Rectal smooth muscle tissue (tissue), 1 donor: ENCODE measurements at regions not wholly inside any gene's neighbourhood (a gene's known extent, or its start where the extent isn't known, plus 50 kb on each side); places are given as distances from the start of the nearest gene placed in this dataset.
"Not testable (repeated sequence)": the region's sequence is repeated elsewhere in the genome, so short reads cannot be mapped to it uniquely, and the experiment has no call there.

Experiments used
- H3K27ac ChIP-seq: one replicate; pipeline ENCODE4 v1.7.0; 2013; ENCODE audit warnings: low read depth, low read length, inconsistent platforms
- H3K27me3 ChIP-seq: one replicate; pipeline ENCODE4 v1.7.0; 2013; ENCODE audit warnings: low read length; ENCODE audit not compliant: control insufficient read depth, insufficient read depth
- H3K36me3 ChIP-seq: one replicate; pipeline ENCODE4 v1.7.0; 2013; ENCODE audit warnings: low read length; ENCODE audit not compliant: control insufficient read depth, insufficient read depth
- H3K4me1 ChIP-seq: one replicate; pipeline ENCODE4 v1.7.0; 2013; ENCODE audit warnings: low read length; ENCODE audit not compliant: control insufficient read depth, insufficient read depth
- H3K4me3 ChIP-seq: one replicate; pipeline ENCODE4 v1.7.0; 2013; ENCODE audit warnings: low read length
- H3K9ac ChIP-seq: one replicate; pipeline ENCODE4 v1.7.0; 2013; ENCODE audit warnings: low read length

GRCh38 chr7:17094963-17095574, 203.4 kb upstream of the AHR start:
- H3K36me3 ChIP-seq: no peaks in the 10 kb centered on the region
- H3K27ac ChIP-seq: no peak overlapping the region
- H3K4me3 ChIP-seq: no peak overlapping the region
- H3K4me1 ChIP-seq: no peaks in the 10 kb centered on the region
- H3K27me3 ChIP-seq: no peaks in the 10 kb centered on the region
- H3K9ac ChIP-seq: no peak overlapping the region

- Histone ChIP-seq H3K27me3 (no peaks in the 10 kb centered on the region), H3K9ac (no peak overlapping the region), H3K4me3 (no peak overlapping the region), H3K36me3 (no peaks in the 10 kb centered on the region), H3K4me1 (no peaks in the 10 kb centered on the region), H3K27ac (no peak overlapping the region)
Observed at GRCh38 chr7:17095931-17096330, 202.5 kb upstream of the AHR start.

GRCh38 chr7:17097668-17098297, 200.7 kb upstream of the AHR start:
- H3K36me3 ChIP-seq: no peaks in the 10 kb centered on the region
- no peaks in the 10 kb centered on the region for H3K27me3 ChIP-seq
- no peak overlapping the region for H3K27ac ChIP-seq
- no peak overlapping the region for H3K9ac ChIP-seq
- no peaks in the 10 kb centered on the region for H3K4me1 ChIP-seq
- H3K4me3 ChIP-seq: no peak overlapping the region

GRCh38 chr7:17098515-17098914, 199.9 kb upstream of the AHR start:
- Histone ChIP-seq H3K4me3 (no peak overlapping the region), H3K4me1 (no peaks in the 10 kb centered on the region), H3K27ac (no peak overlapping the region), H3K36me3 (no peaks in the 10 kb centered on the region), H3K27me3 (no peaks in the 10 kb centered on the region), H3K9ac (no peak overlapping the region)

- Histone ChIP-seq H3K9ac (no peak overlapping the region), H3K36me3 (no peaks in the 10 kb centered on the region), H3K27me3 (no peaks in the 10 kb centered on the region), H3K27ac (no peak overlapping the region), H3K4me3 (no peak overlapping the region), H3K4me1 (no peaks in the 10 kb centered on the region)
Observed at GRCh38 chr7:17099083-17099973, 199.1 kb upstream of the AHR start.

- H3K4me1 ChIP-seq, H3K36me3 ChIP-seq, H3K4me3 ChIP-seq, H3K27me3 ChIP-seq, H3K27ac ChIP-seq, H3K9ac ChIP-seq: not testable (repeated sequence)
Observed at GRCh38 chr7:17099974-17100509, 198.4 kb upstream of the AHR start.

GRCh38 chr7:17101207-17101696, 197.2 kb upstream of the AHR start:
- H3K4me3 ChIP-seq: no peak overlapping the region
- H3K9ac ChIP-seq: no peak overlapping the region
- no peaks in the 10 kb centered on the region for H3K4me1 ChIP-seq
- no peak overlapping the region for H3K27ac ChIP-seq
- no peaks in the 10 kb centered on the region for H3K36me3 ChIP-seq
- H3K27me3 ChIP-seq: no peaks in the 10 kb centered on the region

GRCh38 chr7:17103170-17103569, 195.3 kb upstream of the AHR start:
- no peak overlapping the region for H3K9ac ChIP-seq
- H3K27me3 ChIP-seq: no peaks in the 10 kb centered on the region
- no peak overlapping the region for H3K27ac ChIP-seq
- no peaks in the 10 kb centered on the region for H3K36me3 ChIP-seq
- no peaks in the 10 kb centered on the region for H3K4me1 ChIP-seq
- H3K4me3 ChIP-seq: no peak overlapping the region

- Histone ChIP-seq H3K4me3 (no peak overlapping the region), H3K4me1 (no peaks in the 10 kb centered on the region), H3K27me3 (no peaks in the 10 kb centered on the region), H3K27ac (no peak overlapping the region), H3K36me3 (no peaks in the 10 kb centered on the region), H3K9ac (no peak overlapping the region)
Observed at GRCh38 chr7:17103984-17104383, 194.5 kb upstream of the AHR start.

GRCh38 chr7:17104419-17104818, 194.0 kb upstream of the AHR start:
- H3K4me3 ChIP-seq: no peak overlapping the region
- no peak overlapping the region for H3K9ac ChIP-seq
- no peaks in the 10 kb centered on the region for H3K4me1 ChIP-seq
- H3K27me3 ChIP-seq: no peaks in the 10 kb centered on the region
- H3K36me3 ChIP-seq: no peaks in the 10 kb centered on the region
- no peak overlapping the region for H3K27ac ChIP-seq

GRCh38 chr7:17105701-17106100, 192.8 kb upstream of the AHR start:
- no peaks in the 10 kb centered on the region for H3K27me3 ChIP-seq
- H3K9ac ChIP-seq: no peak overlapping the region
- H3K4me1 ChIP-seq: no peaks in the 10 kb centered on the region
- no peak overlapping the region for H3K27ac ChIP-seq
- H3K36me3 ChIP-seq: no peaks in the 10 kb centered on the region
- H3K4me3 ChIP-seq: no peak overlapping the region

- no peaks in the 10 kb centered on the region for H3K36me3 ChIP-seq
- no peaks in the 10 kb centered on the region for H3K4me1 ChIP-seq
- H3K4me3 ChIP-seq: no peak overlapping the region
- H3K27me3 ChIP-seq: no peaks in the 10 kb centered on the region
- no peak overlapping the region for H3K9ac ChIP-seq
- H3K27ac ChIP-seq: no peak overlapping the region
Observed at GRCh38 chr7:17108049-17108584, 190.3 kb upstream of the AHR start.
